ENCODE measurements at regions not wholly inside any gene's neighbourhood (a gene's known extent, or its start where the extent isn't known, plus 50 kb on each side); places are given as distances from the start of the nearest gene placed in this dataset.
"Not testable (repeated sequence)": the region's sequence is repeated elsewhere in the genome, so short reads cannot be mapped to it uniquely, and the experiment has no call there.

DNA sequence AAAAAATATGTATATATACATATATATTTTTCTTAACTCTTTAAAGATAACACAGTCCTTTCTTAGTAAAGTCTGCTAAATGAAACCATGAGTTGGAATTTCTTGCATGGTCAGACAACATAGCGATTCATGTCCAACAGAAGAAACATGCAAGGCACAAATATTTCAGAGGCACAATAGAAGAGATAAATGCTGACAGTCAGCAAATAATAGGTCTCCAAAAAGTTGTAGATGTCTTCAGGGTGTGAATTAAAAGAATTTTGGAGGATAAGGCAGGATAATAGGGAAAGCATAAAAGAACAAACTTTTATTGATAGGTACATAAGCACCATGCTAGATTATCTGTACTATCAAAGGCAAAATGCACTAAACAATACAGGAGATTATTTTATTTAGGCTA lies 800.2 kb downstream of the PLCL1 start:
- DNase-seq, result no peak

DNA sequence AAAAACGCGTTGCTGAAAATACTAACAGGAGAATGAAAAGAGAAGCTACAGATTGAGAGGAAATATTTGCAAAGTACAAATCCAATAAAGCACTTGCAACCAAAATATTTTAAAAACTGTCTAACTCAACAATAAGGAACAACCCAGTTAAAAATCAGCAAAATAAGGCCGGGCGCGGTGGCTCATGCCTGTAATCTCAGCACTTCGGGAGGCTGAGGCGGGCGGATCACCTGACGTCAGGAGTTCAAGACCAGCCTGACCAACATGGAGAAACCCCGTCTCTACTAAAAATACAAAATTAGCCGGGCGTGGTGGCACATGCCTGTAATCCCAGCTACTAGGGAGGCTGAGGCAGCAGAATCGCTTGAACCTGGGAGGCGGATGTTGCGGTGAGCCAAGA lies 798.6 kb downstream of the PLCL1 start:
- not testable (repeated sequence) for DNase-seq

GRCh38 chr2:198597648-198598047 lies 793.3 kb downstream of the PLCL1 start:
- no peak for DNase-seq

- DNase-seq, result no peak
Observed at GRCh38 chr2:198596985-198597384, 792.6 kb downstream of the PLCL1 start.

DNA sequence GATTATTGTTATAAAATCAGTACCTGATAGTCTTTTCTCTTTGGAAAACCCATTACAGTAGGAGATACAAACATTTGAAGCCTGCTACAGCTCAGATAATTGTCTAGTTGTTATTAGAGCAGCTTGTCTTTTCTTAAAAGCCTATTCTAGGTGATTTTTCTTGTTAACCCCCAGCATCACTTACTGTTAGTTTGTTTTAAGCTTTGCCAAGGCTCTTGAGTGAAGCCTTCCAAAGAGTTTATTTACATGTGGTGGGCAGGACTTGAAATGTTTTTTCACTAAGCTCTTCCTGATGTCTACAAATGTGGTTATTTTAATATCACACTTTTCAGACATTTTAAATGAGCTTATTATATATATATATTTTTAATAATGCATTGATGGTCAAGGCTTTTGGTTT lies 791.3 kb downstream of the PLCL1 start:
- DNase-seq, result no peak

DNA sequence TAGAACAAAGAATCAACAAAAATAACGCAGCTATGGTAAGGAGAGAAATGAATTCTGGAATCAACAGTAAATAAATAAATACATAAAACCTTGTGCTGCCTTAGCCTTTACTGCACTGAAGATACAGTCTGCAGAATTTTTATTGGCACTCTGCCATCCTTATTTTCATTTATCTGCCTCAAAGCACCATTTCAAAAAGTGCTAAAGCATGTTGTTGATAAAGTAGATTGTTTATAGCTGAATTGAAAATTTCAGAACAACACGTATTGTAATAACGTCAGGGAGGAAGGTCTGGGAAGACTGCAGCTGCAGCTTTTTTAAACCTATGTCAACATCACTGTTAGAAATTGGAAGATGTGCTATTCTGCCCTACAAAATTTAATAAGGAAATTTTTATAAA lies 787.2 kb downstream of the PLCL1 start:
- DNase-seq, result no peak

DNA sequence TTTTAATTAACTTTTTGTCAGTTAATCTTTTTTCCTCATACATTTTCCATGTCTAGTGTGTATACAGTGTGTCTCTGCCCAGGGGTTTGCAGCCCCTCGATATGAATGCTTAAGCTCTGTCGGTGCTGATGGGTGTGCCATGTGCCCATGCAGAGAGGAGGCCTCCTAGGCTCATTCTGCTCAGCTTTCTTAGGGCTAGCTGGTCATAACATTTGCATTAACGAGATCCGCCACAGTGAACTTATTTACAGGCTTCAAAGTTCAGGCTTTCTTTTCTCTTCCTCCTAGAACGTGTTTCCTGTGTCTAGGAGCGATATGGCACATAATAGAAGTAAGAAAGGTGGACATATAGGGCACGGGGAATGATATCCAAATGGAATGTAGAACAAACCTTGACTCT lies 783.3 kb downstream of the PLCL1 start:
- DNase-seq, result no peak

DNA sequence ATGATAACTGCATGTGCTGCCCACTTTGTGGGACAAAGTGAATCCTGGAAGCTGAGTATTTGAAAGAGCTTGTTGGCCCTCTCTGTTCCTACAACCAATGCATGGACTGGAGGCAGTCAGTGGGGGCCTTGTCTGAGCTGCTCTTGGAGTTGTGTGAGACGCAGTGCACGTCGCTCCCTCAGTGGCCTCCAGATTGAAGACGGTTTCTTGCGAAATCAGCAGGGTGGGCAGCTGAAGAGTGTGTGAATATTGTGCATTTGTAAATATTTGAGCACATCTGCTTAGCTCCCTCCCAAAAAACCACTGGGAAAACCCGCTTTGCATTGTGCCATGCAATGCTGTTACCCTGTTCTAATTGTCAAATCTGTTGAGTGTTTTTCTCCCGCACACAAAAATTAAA lies 782.8 kb downstream of the PLCL1 start:
- no peak for DNase-seq

DNA sequence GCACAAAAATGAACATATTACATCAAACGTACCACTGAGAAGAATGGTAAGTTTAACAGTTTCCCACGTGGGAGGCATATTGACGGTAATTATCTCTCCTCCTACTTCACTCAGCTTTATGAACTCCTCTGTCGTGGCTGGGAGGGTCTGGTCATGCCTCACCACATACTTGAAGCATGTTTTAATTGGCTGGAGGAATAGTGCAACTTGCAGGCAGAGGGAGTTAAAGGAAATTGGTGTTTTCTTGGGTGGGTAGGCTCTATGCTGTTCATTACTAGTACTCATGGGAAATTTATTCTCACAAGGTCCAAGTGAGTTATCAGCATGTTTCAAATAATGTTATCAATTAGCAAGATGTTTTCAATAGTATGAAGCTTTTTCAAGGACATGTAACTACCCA lies 767.0 kb downstream of the PLCL1 start:
- no peak for DNase-seq

DNA sequence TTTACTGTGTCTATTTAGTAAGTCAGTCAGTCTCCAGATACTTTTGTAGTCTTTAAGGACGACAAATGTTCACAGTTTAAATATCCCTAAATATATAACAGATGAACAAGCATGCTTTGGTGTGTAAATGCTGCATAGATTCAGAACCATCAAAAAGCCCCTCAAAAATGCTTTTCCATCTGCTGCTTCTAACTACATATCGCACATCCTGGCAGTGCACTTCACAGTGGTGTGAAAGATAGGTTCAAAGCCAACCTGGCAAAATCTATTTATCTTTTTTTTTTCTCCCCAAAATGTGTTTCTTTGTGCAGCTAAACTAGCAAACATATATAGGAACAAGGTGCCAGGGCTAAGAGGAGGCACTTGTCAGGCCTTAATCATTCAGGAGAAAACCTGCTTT lies 753.8 kb downstream of the PLCL1 start:
- DNase-seq, result no peak

GRCh38 chr2:198546122-198546521 lies 741.7 kb downstream of the PLCL1 start:
- no peak for DNase-seq

GRCh38 chr2:198545411-198545810 lies 741.0 kb downstream of the PLCL1 start:
- no peak for DNase-seq

- DNase-seq, result no peak
Observed at GRCh38 chr2:198544461-198544860, 740.1 kb downstream of the PLCL1 start.

- DNase-seq, result no peak
Observed at GRCh38 chr2:198534756-198535155, 730.4 kb downstream of the PLCL1 start.

- no peak for DNase-seq
Observed at GRCh38 chr2:198525211-198525969, 721.0 kb downstream of the PLCL1 start.

DNA sequence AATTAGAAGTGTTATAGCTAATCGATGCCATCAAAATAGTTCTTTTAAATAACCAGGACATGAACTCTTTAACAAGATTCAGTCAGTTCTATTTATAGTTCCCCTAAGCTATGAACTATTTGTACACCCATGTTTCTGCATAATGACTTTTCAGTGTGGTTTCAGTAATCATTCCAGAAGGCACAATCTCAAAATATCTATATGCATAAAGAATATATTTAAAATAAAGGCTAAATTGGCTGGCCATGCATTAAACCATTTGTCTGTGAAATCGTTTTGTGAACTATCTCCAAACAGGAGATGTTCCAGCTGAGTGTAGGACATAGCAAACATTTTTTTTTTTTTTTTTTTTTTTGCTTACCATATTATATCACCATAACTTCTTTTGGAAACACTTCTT lies 719.3 kb downstream of the PLCL1 start:
- DNase-seq, result no peak

GRCh38 chr2:198518935-198519334 lies 714.5 kb downstream of the PLCL1 start:
- no peak for DNase-seq

DNA sequence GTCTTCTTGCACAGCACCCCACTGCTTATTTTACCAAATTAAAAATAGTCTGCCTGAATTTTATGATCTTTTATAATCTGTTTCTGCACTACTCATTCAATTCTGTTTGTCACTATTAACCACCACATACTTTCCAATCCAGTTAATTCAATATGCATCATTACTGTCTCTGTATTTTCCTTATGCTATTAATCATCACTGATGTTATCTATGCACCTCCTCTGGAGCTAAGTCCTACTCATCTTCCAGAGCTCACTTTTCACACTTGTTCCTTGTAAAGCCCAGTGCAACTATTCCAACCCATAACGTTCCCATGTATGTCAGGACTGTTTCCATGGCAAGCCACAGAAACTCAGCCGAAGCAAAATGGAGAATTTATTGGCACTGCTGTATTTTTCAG lies 713.6 kb downstream of the PLCL1 start:
- DNase-seq, result no peak

GRCh38 chr2:198508610-198509009 lies 704.2 kb downstream of the PLCL1 start:
- not testable (repeated sequence) for DNase-seq

DNA sequence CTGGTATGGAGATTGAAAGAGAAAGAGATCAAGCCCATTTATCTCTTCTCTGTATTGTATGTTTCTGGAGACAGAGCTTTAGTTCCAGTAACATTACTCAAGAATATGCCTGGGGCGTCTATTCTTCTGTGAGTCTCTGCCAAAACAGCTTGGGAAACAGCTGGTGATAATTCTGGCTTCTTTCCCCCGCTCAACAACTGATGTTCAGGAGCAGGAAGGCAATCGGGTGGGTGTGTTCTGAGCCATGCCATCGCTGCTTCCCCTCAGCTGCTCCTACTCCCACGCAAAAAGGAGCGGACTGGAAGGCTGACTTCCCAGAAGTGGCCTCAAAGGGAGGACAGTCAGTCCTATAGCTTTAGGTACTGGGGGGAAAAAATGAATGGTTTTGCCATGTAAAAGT lies 695.1 kb downstream of the PLCL1 start:
- DNase-seq, result no peak

DNA sequence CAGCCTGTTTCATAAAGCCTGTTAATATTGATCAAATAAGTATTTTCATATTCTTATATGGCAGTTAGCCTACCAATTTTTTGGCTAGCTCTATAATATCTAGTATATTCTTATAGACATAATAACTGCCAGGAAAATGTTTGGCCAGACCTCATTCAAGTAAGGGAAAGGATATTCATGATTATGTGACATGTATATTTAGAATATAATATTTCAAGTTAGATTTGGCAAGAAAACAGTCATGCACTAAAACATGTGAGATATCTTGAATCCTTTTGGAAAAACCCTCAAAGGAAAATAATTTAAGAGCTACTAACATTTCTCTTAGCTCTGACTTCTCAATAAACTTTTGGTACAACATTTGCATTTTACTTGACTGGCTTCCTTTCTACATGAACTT lies 694.1 kb downstream of the PLCL1 start:
- no peak for DNase-seq

GRCh38 chr2:198498048-198498447 lies 693.7 kb downstream of the PLCL1 start:
- DNase-seq, result no peak

DNA sequence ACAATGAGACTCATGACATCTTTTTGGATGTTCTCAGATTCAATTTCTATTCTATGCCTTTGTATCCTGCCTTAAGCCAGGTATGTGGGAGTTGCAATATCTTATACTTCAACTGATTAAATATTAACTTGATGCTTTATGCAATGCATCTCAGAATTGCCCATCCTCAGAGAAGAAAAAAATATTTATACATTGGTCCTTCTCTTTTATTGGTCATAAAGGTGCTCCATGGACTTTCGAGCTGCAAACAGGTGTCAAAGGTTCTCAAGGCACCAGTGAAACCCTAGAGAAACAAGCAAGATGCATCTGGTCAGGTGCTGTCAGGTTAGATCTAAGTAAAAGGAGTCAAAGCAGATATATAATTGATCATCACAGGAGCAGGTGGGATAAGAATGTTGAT lies 690.5 kb downstream of the PLCL1 start:
- no peak for DNase-seq

GRCh38 chr2:198490748-198491147 lies 686.4 kb downstream of the PLCL1 start:
- no peak for DNase-seq

DNA sequence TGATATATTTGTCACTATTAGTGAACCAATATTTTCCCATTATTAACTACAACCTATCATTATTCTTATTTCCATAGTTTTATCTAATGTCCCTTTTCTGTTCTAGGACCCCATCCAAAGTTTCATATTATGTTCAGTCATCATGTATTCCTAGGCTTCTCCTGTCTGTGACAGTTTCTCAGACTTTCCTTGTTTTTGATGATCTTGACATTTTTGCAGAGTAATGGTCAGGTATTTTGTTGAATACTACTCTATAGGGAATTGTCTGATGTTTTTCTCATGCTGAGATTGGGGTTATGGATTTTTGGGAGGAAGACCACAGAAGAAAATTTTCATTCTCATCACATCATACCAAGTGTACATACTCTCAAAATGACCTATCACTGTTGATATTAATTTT lies 684.6 kb downstream of the PLCL1 start:
- DNase-seq, result no peak
